Gastrocnemius medialis (tissue), 4 donors: ENCODE measurements at regions not wholly inside any gene's neighbourhood (a gene's known extent, or its start where the extent isn't known, plus 50 kb on each side); places are given as distances from the start of the nearest gene placed in this dataset.

Experiments
- ATAC-seq, 2 donors: fragments of 150-250 bp; one replicate each; pipeline ENCODE4 v1.9.1; 2016
- DNase-seq, 2 donors: peaks; one replicate each; pipeline ENCODE4 v3.0.0-alpha.2; 2019
- H3K27ac ChIP-seq, 4 donors: fragments of 200-600 bp; sonication (generic); 1 replicate in 1 of 4; 2 replicates in 3 of 4; pipeline ENCODE4 v1.5.1; 2016 to 2018; ENCODE audit warnings: mild to moderate bottlenecking in 2 of 4, moderate library complexity in 1 of 4
- H3K27me3 ChIP-seq, 3 donors: fragments of 200-600 bp; sonication (generic) in 2 of 3; 1 replicate in 1 of 3; 2 replicates in 2 of 3; pipeline versions ENCODE4 v1.5.1 to v1.6.0; 2016 to 2019; ENCODE audit warnings: mild to moderate bottlenecking in 1 of 3, moderate library complexity in 1 of 3
- H3K36me3 ChIP-seq, 2 donors: fragments of 200-600 bp; sonication (generic) in 1 of 2; one replicate each; pipeline ENCODE4 v1.5.1; 2017 to 2018
- H3K4me1 ChIP-seq, 2 donors: fragments of 200-600 bp; sonication (generic) in 1 of 2; one replicate each; pipeline ENCODE4 v1.5.1; 2016 to 2017; ENCODE audit warnings: mild to moderate bottlenecking in 2 of 2
- H3K4me3 ChIP-seq, 4 donors: fragments of 200-600 bp; sonication (generic) in 3 of 4; 1 replicate in 1 of 4; 2 replicates in 3 of 4; pipeline ENCODE4 v1.5.1; 2016 to 2019; ENCODE audit warnings: mild to moderate bottlenecking in 2 of 4
- H3K9me3 ChIP-seq, 3 donors: fragments of 200-600 bp; sonication (generic) in 2 of 3; 1 replicate in 1 of 3; 2 replicates in 2 of 3; pipeline ENCODE4 v1.5.1; 2016 to 2019
- POLR2A ChIP-seq, 2 donors: fragments of 450-650 bp; IDR thresholded peaks; one replicate each; pipeline ENCODE4 v1.6.1; 2017; ENCODE audit warnings: antibody characterized with exemption in 2 of 2, mild to moderate bottlenecking in 2 of 2, moderate library complexity in 2 of 2
- in situ Hi-C, 4 donors: fragments of 200-750 bp; cut with MboI; loops; one replicate each; pipeline versions ENCODE4 v1.15.0 to v1.8.0; 2017; ENCODE audit warnings: low sequenced_read_pairs in 4 of 4
- intact Hi-C: fragments of 100-400 bp; cut with DNase I; formaldehyde crosslinking; loops from one replicate; pipeline ENCODE4 v1.15.1; 2023; ENCODE audit warnings: low total_unique reads
- TF ChIP-seq, protein P1 (sequence below), 5 experiments: fragments of 450-650 bp in 3 of 5; fragments of 200-600 bp in 2 of 5; sonication (generic) in 2 of 5; IDR thresholded peaks in 4 of 5; conservative IDR thresholded peaks in 1 of 5; 1 replicate in 4 of 5; 2 replicates in 1 of 5; pipeline ENCODE4 v1.5.1; 2016 to 2019; ENCODE audit warnings: antibody characterized with exemption in 5 of 5, mild to moderate bottlenecking in 3 of 5, moderate library complexity in 3 of 5

- Histone ChIP-seq H3K27ac (no peak overlapping the region), H3K4me3 (no peak overlapping the region), H3K9me3 (no peaks in the 10 kb centered on the region), H3K36me3 (no peaks in the 10 kb centered on the region), H3K27me3 (no peaks in the 10 kb centered on the region), H3K4me1 (no peaks in the 10 kb centered on the region)
- TF ChIP-seq, protein P1, sequence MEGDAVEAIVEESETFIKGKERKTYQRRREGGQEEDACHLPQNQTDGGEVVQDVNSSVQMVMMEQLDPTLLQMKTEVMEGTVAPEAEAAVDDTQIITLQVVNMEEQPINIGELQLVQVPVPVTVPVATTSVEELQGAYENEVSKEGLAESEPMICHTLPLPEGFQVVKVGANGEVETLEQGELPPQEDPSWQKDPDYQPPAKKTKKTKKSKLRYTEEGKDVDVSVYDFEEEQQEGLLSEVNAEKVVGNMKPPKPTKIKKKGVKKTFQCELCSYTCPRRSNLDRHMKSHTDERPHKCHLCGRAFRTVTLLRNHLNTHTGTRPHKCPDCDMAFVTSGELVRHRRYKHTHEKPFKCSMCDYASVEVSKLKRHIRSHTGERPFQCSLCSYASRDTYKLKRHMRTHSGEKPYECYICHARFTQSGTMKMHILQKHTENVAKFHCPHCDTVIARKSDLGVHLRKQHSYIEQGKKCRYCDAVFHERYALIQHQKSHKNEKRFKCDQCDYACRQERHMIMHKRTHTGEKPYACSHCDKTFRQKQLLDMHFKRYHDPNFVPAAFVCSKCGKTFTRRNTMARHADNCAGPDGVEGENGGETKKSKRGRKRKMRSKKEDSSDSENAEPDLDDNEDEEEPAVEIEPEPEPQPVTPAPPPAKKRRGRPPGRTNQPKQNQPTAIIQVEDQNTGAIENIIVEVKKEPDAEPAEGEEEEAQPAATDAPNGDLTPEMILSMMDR (IDR thresholded peaks at IDR 0.05 in 4 of 5, conservative IDR thresholded peaks at IDR 0.05 in 1 of 5), result no peak
- TF ChIP-seq POLR2A (IDR thresholded peaks at IDR 0.05), result no peak
- intact Hi-C loops (no loop called here), in situ Hi-C loops (no loop called here)
- DNase-seq (no peak), ATAC-seq (no peak)
Measured at GRCh38 chr3:124517306-124517705, 212.9 kb upstream of the UMPS start.

- H3K4me3 ChIP-seq, result no peak overlapping the region
- no peaks in the 10 kb centered on the region for H3K9me3 ChIP-seq
- in situ Hi-C loops, result no loop called here
- no peaks in the 10 kb centered on the region for H3K27me3 ChIP-seq
- H3K36me3 ChIP-seq, result no peaks in the 10 kb centered on the region
- no peak for ATAC-seq
- no peak overlapping the region for H3K27ac ChIP-seq
- H3K4me1 ChIP-seq, result no peaks in the 10 kb centered on the region
- TF ChIP-seq, protein P1 (IDR thresholded peaks at IDR 0.05 in 4 of 5, conservative IDR thresholded peaks at IDR 0.05 in 1 of 5), result no peak
- TF ChIP-seq POLR2A (IDR thresholded peaks at IDR 0.05), result no peak
- no peak for DNase-seq
- intact Hi-C loops, result no loop called here
Measured at GRCh38 chr3:124518350-124518749, 211.9 kb upstream of the UMPS start.

DNA sequence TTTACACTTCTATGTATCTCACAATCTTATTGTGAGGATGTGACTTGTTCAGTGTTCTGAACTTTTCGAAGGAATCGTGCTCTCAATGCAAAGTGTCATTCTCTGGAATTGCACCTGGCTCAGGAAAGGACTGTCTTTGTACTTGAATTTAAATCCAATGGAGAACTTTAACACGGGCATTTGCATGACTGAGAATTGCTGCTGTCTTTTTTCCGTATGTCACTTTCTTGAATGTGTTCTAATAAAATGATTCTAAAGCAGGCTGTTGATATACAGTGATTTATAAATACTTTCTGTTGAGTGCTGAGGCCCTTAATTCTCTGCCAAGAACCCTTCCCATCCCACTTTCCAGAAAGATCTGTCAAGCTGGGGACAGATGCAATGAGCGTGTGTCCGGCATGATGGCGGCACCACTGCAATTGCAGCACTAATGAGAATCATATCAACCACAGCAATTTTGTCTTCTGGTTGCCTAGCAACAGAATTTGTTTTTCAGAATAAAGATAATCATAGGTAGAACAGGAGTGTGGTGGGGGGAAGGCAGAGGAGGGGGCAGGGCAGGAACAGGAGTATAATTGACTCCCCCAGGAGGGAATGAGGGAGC is 210.6 kb upstream of the UMPS start:
- DNase-seq, result no peak
- H3K9me3 ChIP-seq, result no peaks in the 10 kb centered on the region
- in situ Hi-C loops, result no loop called here
- intact Hi-C loops, result no loop called here
- H3K36me3 ChIP-seq, result no peaks in the 10 kb centered on the region
- no peak overlapping the region for H3K27ac ChIP-seq
- ATAC-seq, result no peak
- no peaks in the 10 kb centered on the region for H3K4me1 ChIP-seq
- H3K27me3 ChIP-seq, result no peaks in the 10 kb centered on the region
- H3K4me3 ChIP-seq, result no peak overlapping the region
- no peak for TF ChIP-seq POLR2A (IDR thresholded peaks at IDR 0.05)
- TF ChIP-seq, protein P1 (IDR thresholded peaks at IDR 0.05 in 4 of 5, conservative IDR thresholded peaks at IDR 0.05 in 1 of 5), result no peak

DNA sequence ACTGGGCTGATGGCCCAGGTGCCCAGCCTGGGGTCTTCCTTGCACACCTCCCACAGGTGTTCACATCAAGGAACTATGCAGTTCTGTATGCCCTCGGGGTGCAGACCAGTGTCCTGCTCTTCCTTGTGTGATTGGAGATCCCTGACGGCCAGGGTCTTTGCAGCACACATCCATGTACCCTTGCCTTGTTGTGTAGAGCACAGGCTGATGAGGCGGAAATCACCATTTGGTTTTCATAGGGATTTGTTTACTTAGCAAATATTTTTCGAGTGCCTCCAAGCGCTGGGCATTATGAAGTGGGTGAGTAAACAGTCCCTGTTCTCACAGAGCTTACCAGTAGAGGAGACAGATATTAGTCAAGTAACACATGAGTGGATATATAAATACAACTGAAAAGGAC is 209.3 kb upstream of the UMPS start:
- H3K27me3 ChIP-seq, result no peaks in the 10 kb centered on the region
- TF ChIP-seq, protein P1 (IDR thresholded peaks at IDR 0.05 in 4 of 5, conservative IDR thresholded peaks at IDR 0.05 in 1 of 5), result no peak
- TF ChIP-seq POLR2A (IDR thresholded peaks at IDR 0.05), result no peak
- no peak overlapping the region for H3K27ac ChIP-seq
- H3K4me3 ChIP-seq, result no peak overlapping the region
- H3K4me1 ChIP-seq, result no peaks in the 10 kb centered on the region
- H3K36me3 ChIP-seq, result no peaks in the 10 kb centered on the region
- intact Hi-C loops, result no loop called here
- in situ Hi-C loops, result no loop called here
- DNase-seq, result no peak
- no peak for ATAC-seq
- H3K9me3 ChIP-seq, result no peaks in the 10 kb centered on the region

DNA sequence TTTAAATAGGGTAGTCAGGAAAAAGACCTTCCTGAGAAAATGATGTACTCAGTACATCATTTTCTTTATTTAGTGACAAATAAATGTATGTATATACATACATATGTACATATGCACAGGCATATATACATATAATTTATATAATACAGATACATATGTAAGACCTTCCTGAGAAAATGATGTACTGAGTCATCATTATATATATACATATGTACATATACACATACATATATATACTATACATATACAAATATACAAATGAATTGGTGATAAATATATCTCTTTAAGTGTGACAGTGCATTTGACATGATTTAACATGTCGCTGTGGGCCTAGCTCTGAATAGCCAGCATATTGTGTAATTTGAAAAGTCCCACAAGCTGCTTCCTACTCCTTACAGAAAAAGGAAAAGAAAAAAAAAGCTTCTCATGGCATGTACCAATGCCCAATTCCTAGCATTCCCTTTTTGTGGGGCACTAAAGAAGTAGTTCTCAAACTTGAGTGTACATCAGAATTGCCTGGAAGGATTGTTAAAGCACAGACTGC is 208.1 kb upstream of the UMPS start:
- H3K36me3 ChIP-seq, result no peaks in the 10 kb centered on the region
- H3K27me3 ChIP-seq, result no peaks in the 10 kb centered on the region
- in situ Hi-C loops (no loop called here), intact Hi-C loops (no loop called here)
- no peaks in the 10 kb centered on the region for H3K9me3 ChIP-seq
- H3K27ac ChIP-seq, result no peak overlapping the region
- DNase-seq, result no peak
- no peaks in the 10 kb centered on the region for H3K4me1 ChIP-seq
- no peak for TF ChIP-seq POLR2A (IDR thresholded peaks at IDR 0.05)
- TF ChIP-seq, protein P1 (IDR thresholded peaks at IDR 0.05 in 4 of 5, conservative IDR thresholded peaks at IDR 0.05 in 1 of 5), result no peak
- H3K4me3 ChIP-seq, result no peak overlapping the region
- no peak for ATAC-seq
